ENCODE measurements at regions not wholly inside any gene's neighbourhood (a gene's known extent, or its start where the extent isn't known, plus 50 kb on each side); places are given as distances from the start of the nearest gene placed in this dataset.

GRCh38 chr5:62783374-62784057 is 204.9 kb downstream of the LRRC70 start:
- no peak overlapping the region; the same call in 1 of the 2 replicates for H2AFZ ChIP-seq (ENCODE audit: control insufficient read depth, low read depth, low read length)
- no peak overlapping the region for H3K27ac ChIP-seq (ENCODE audit: control insufficient read depth, insufficient read depth)
- no peaks in the 10 kb centered on the region for H4K20me1 ChIP-seq (ENCODE audit: control insufficient read depth, insufficient read depth)
- no peak overlapping the region for H3K9ac ChIP-seq (ENCODE audit: control insufficient read depth, insufficient read depth, low read length)
- H3K4me1 ChIP-seq (ENCODE audit: control insufficient read depth, insufficient read depth, low read length): no peaks in the 10 kb centered on the region; the same call in 1 of the 2 replicates
- 0 out of 2 replicates have a peak overlapping the region, but pooled peaks have one; percentile 18 for H3K4me3 ChIP-seq
- in situ Hi-C loops (cut with MboI) (loop anchor here (25.0 kb wide), 1 partner anchor 571 kb away; no protein-coding TSS in a partner anchor), intact Hi-C loops (cut with micrococcal nuclease; ENCODE audit: unreplicated experiment) (no loop called here)
- no peaks in the 10 kb centered on the region for H3K9me3 ChIP-seq (replicated peaks; ENCODE audit: control insufficient read depth, insufficient read depth, low read length)
- WGBS (ENCODE audit: insufficient coverage, insufficient replicate concordance, low lambda C conversion rate, missing lambda C conversion rate): 38% methylated on average over 5 of the region's 5 CpGs
- no TSS peak for BruUV-seq (replicated peaks)
- peak; percentile 42 for ATAC-seq
- no peaks in the 10 kb centered on the region for H3K27me3 ChIP-seq (replicated peaks in 1 of 2; ENCODE audit: control insufficient read depth in 2 of 2, insufficient read depth in 2 of 2, low read length in 1 of 2)
- CTCF ChIA-PET: no interaction called here
- H3K36me3 ChIP-seq (ENCODE audit: control insufficient read depth in 2 of 2, insufficient read depth in 2 of 2, low read length in 1 of 2): no peaks in the 10 kb centered on the region
- RAD21 ChIA-PET (ENCODE audit: unreplicated experiment): interaction anchor here (0.7 kb wide), 1 partner anchor 323 kb away, joined by 3 read pairs; no protein-coding TSS in a partner anchor
- FAIRE-seq: peak; percentile 88
- POLR2A ChIA-PET: no interaction called here
- no peaks in the 10 kb centered on the region for H3K79me2 ChIP-seq (ENCODE audit: control insufficient read depth, insufficient read depth, low read length)
- H3K4me2 ChIP-seq (ENCODE audit: control insufficient read depth, insufficient read depth): peak overlapping the region; percentile 15; the same call in 1 of the 2 replicates
- DNase-seq (ENCODE audit: low read depth, low spot score): no peak
- SMC1A ChIA-PET (ENCODE audit: uncharacterized antibody, unreplicated experiment): interaction anchor here (1.0 kb wide), 1 partner anchor 158 kb away, joined by 3 read pairs; no protein-coding TSS in a partner anchor
- TF ChIP-seq PBX3 (IDR thresholded peaks at IDR 0.05; ENCODE audit: insufficient replicate concordance, low read depth, low read length): no peak
- no peak for TF ChIP-seq SMARCA5 (IDR thresholded peaks at IDR 0.05)
- TF ChIP-seq RBBP5 (conservative IDR thresholded peaks at IDR 0.05): no peak
- no peak for TF ChIP-seq CREB1 (IDR thresholded peaks at IDR 0.05; ENCODE audit: low read depth)
- TF ChIP-seq ZNF207 (IDR thresholded peaks at IDR 0.05; ENCODE audit: borderline replicate concordance): no peak
- TF ChIP-seq ZBTB40 (IDR thresholded peaks at IDR 0.05; ENCODE audit: borderline replicate concordance): no peak
- TF ChIP-seq EGR1 (IDR thresholded peaks at IDR 0.05; ENCODE audit: borderline replicate concordance in 1 of 2, low read depth in 2 of 2, low read length in 2 of 2): no peak
- no peak for TF ChIP-seq STAT1 (conservative IDR thresholded peaks at IDR 0.05)
- no peak for TF ChIP-seq HCFC1 (IDR thresholded peaks at IDR 0.05; ENCODE audit: low read length)
- no peak for TF ChIP-seq ZBTB11 (CRISPR knock-in tag; IDR thresholded peaks at IDR 0.05)
- no peak for TF ChIP-seq E2F4 (IDR thresholded peaks at IDR 0.05; ENCODE audit: low read depth, low read length)

Data from GM12878 (cell line).